WTC11 (cell line): ENCODE measurements at regions not wholly inside any gene's neighbourhood (a gene's known extent, or its start where the extent isn't known, plus 50 kb on each side); places are given as distances from the start of the nearest gene placed in this dataset.

ENCODE experiments used
- ATAC-seq: fragments of 200-7000 bp; cut with Tn5 transposase; 2 replicates; pipeline ENCODE4 v1.10.0; 2021; ENCODE audit warnings: mild to moderate bottlenecking, moderate library complexity
- CTCF ChIA-PET: fragments of 300-600 bp; sonication (Branson Sonifier 250); formaldehyde crosslinking; loops from one replicate; lab custom pipeline; 2021; ENCODE audit warnings: antibody characterized with exemption; lab: Charles Lee
- POLR2A ChIA-PET: fragments of 350-600 bp; sonication (Branson Sonifier 250); formaldehyde crosslinking; loops from one replicate; lab custom pipeline; 2021; ENCODE audit warnings: antibody characterized with exemption; lab: Charles Lee
- DNase-seq: peaks from one replicate; pipeline ENCODE4 v3.0.0; 2021; ENCODE audit warnings: low spot score
- H3K27ac Mint-ChIP-seq: 2 replicates; pipeline ENCODE4 v1.8.0; 2021; ENCODE audit warnings: mixed read lengths
- H3K27me3 Mint-ChIP-seq: 2 replicates; pipeline ENCODE4 v1.8.0; 2021; ENCODE audit warnings: low read depth, mild to moderate bottlenecking, moderate library complexity, mixed read lengths
- H3K36me3 Mint-ChIP-seq: 2 replicates; pipeline ENCODE4 v1.8.0; 2021; ENCODE audit warnings: mixed read lengths
- H3K4me1 Mint-ChIP-seq: 2 replicates; pipeline ENCODE4 v1.8.0; 2022; ENCODE audit warnings: mixed read lengths
- H3K4me3 Mint-ChIP-seq: 2 replicates; pipeline ENCODE4 v1.8.0; 2021; ENCODE audit warnings: mild to moderate bottlenecking, moderate library complexity, mixed read lengths
- H3K9me3 Mint-ChIP-seq: 2 replicates; pipeline ENCODE4 v1.8.0; 2021; ENCODE audit warnings: mixed read lengths
- CBFB ChIP-seq: sonication (generic); formaldehyde crosslinking; IDR thresholded peaks from 2 replicates; pipeline ENCODE4 v1.8.1; 2022; ENCODE audit warnings: mild to moderate bottlenecking, low read depth, missing genetic modification reagents
- CREM ChIP-seq: sonication (generic); formaldehyde crosslinking; IDR thresholded peaks from 2 replicates; pipeline ENCODE4 v1.8.1; 2022; ENCODE audit warnings: mild to moderate bottlenecking, missing genetic modification reagents, moderate library complexity
- FOXK1 ChIP-seq: sonication (generic); formaldehyde crosslinking; IDR thresholded peaks from 2 replicates; pipeline ENCODE4 v1.8.0; 2022; ENCODE audit warnings: mild to moderate bottlenecking, moderate library complexity, missing genetic modification reagents
- FOXP1 ChIP-seq: sonication (generic); formaldehyde crosslinking; IDR thresholded peaks from 2 replicates; pipeline ENCODE4 v1.8.0; 2022; ENCODE audit warnings: missing genetic modification reagents, mild to moderate bottlenecking, moderate library complexity, borderline replicate concordance
- FOXP4 ChIP-seq: sonication (generic); formaldehyde crosslinking; IDR thresholded peaks from 2 replicates; pipeline ENCODE4 v1.8.0; 2022; ENCODE audit warnings: mild to moderate bottlenecking, missing genetic modification reagents
- IRF1 ChIP-seq: sonication (generic); formaldehyde crosslinking; IDR thresholded peaks from 2 replicates; pipeline ENCODE4 v1.8.0; 2023; ENCODE audit warnings: missing genetic modification reagents
- MXD4 ChIP-seq: fragments of 250-450 bp; sonication (Bioruptor Pico); IDR thresholded peaks from 2 replicates; pipeline ENCODE4 v1.8.0; 2021; ENCODE audit warnings: mild to moderate bottlenecking, moderate library complexity, borderline replicate concordance
- NFYB ChIP-seq: sonication (generic); formaldehyde crosslinking; conservative IDR thresholded peaks from 2 replicates; pipeline ENCODE4 v1.8.0; 2022; ENCODE audit warnings: low read depth, missing genetic modification reagents
- USF2 ChIP-seq: sonication (generic); formaldehyde crosslinking; IDR thresholded peaks from 2 replicates; pipeline ENCODE4 v1.8.1; 2023; ENCODE audit warnings: mild to moderate bottlenecking, missing genetic modification reagents, moderate library complexity
- ZNF232 ChIP-seq: sonication (generic); formaldehyde crosslinking; IDR thresholded peaks from 2 replicates; pipeline ENCODE4 v1.8.0; 2022; ENCODE audit warnings: mild to moderate bottlenecking, missing genetic modification reagents
- ZNF281 ChIP-seq: sonication (generic); formaldehyde crosslinking; IDR thresholded peaks from 2 replicates; pipeline ENCODE4 v1.8.0; 2023; ENCODE audit warnings: mild to moderate bottlenecking, missing genetic modification reagents
- ZNF532 ChIP-seq: fragments of 250-450 bp; sonication (Bioruptor Pico); IDR thresholded peaks from 2 replicates; pipeline ENCODE4 v1.9.0; 2021; ENCODE audit warnings: mild to moderate bottlenecking, borderline replicate concordance
- TF ChIP-seq, protein P1 (sequence below): sonication (generic); formaldehyde crosslinking; IDR thresholded peaks from 2 replicates; pipeline ENCODE4 v1.8.0; 2022; ENCODE audit warnings: missing genetic modification reagents
- TF ChIP-seq, protein P2 (sequence below): sonication (generic); formaldehyde crosslinking; conservative IDR thresholded peaks from 2 replicates; pipeline ENCODE4 v1.8.1; 2023; ENCODE audit warnings: mild to moderate bottlenecking, low read depth, missing genetic modification reagents, moderate library complexity
- TF ChIP-seq, protein P3 (sequence below): sonication (generic); formaldehyde crosslinking; IDR thresholded peaks from 2 replicates; pipeline ENCODE4 v1.8.0; 2022; ENCODE audit warnings: mild to moderate bottlenecking, missing genetic modification reagents

- TF ChIP-seq FOXP4, result no peak
- TF ChIP-seq, protein P1, sequence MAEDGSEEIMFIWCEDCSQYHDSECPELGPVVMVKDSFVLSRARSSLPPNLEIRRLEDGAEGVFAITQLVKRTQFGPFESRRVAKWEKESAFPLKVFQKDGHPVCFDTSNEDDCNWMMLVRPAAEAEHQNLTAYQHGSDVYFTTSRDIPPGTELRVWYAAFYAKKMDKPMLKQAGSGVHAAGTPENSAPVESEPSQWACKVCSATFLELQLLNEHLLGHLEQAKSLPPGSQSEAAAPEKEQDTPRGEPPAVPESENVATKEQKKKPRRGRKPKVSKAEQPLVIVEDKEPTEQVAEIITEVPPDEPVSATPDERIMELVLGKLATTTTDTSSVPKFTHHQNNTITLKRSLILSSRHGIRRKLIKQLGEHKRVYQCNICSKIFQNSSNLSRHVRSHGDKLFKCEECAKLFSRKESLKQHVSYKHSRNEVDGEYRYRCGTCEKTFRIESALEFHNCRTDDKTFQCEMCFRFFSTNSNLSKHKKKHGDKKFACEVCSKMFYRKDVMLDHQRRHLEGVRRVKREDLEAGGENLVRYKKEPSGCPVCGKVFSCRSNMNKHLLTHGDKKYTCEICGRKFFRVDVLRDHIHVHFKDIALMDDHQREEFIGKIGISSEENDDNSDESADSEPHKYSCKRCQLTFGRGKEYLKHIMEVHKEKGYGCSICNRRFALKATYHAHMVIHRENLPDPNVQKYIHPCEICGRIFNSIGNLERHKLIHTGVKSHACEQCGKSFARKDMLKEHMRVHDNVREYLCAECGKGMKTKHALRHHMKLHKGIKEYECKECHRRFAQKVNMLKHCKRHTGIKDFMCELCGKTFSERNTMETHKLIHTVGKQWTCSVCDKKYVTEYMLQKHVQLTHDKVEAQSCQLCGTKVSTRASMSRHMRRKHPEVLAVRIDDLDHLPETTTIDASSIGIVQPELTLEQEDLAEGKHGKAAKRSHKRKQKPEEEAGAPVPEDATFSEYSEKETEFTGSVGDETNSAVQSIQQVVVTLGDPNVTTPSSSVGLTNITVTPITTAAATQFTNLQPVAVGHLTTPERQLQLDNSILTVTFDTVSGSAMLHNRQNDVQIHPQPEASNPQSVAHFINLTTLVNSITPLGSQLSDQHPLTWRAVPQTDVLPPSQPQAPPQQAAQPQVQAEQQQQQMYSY (CRISPR knock-in tag), result no peak
- TF ChIP-seq NFYB (CRISPR knock-in tag), result no peak
- no peak for TF ChIP-seq MXD4 (CRISPR knock-in tag)
- TF ChIP-seq ZNF281 (CRISPR knock-in tag), result no peak
- TF ChIP-seq CREM (CRISPR knock-in tag), result no peak
- TF ChIP-seq FOXK1 (CRISPR knock-in tag), result no peak
These were observed 170.5 kb upstream of the FGGY start (continued) for GRCh38 chr1:59126366-59126765.

- Mint-ChIP-seq H3K27me3 (no peaks in the 10 kb centered on the region), H3K4me1 (peaks cover 27% of the 10 kb centered on the region), H3K9me3 (peaks cover 25% of the 10 kb centered on the region), H3K4me3 (no peak overlapping the region), H3K36me3 (peaks cover 8% of the 10 kb centered on the region), H3K27ac (no peak overlapping the region)
- ChIA-PET POLR2A (interaction anchor here (0.5 kb wide), 1 partner anchor 17 kb away, joined by 4 read pairs; no protein-coding TSS in a partner anchor), CTCF (no interaction called here)
- ATAC-seq (no peak), DNase-seq (no peak)
- TF ChIP-seq IRF1 (CRISPR knock-in tag), result no peak
- TF ChIP-seq ZNF232, result no peak
- no peak for TF ChIP-seq CBFB (CRISPR knock-in tag)
- TF ChIP-seq ZNF532 (CRISPR knock-in tag), result no peak
- TF ChIP-seq, protein P2, sequence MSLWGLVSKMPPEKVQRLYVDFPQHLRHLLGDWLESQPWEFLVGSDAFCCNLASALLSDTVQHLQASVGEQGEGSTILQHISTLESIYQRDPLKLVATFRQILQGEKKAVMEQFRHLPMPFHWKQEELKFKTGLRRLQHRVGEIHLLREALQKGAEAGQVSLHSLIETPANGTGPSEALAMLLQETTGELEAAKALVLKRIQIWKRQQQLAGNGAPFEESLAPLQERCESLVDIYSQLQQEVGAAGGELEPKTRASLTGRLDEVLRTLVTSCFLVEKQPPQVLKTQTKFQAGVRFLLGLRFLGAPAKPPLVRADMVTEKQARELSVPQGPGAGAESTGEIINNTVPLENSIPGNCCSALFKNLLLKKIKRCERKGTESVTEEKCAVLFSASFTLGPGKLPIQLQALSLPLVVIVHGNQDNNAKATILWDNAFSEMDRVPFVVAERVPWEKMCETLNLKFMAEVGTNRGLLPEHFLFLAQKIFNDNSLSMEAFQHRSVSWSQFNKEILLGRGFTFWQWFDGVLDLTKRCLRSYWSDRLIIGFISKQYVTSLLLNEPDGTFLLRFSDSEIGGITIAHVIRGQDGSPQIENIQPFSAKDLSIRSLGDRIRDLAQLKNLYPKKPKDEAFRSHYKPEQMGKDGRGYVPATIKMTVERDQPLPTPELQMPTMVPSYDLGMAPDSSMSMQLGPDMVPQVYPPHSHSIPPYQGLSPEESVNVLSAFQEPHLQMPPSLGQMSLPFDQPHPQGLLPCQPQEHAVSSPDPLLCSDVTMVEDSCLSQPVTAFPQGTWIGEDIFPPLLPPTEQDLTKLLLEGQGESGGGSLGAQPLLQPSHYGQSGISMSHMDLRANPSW, result no peak
- TF ChIP-seq, protein P3, sequence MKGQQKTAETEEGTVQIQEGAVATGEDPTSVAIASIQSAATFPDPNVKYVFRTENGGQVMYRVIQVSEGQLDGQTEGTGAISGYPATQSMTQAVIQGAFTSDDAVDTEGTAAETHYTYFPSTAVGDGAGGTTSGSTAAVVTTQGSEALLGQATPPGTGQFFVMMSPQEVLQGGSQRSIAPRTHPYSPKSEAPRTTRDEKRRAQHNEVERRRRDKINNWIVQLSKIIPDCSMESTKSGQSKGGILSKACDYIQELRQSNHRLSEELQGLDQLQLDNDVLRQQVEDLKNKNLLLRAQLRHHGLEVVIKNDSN, result 0 out of 2 replicates have a peak, but pooled peaks have one; percentile 26
- TF ChIP-seq USF2 (CRISPR knock-in tag), result 0 out of 2 replicates have a peak, but pooled peaks have one; percentile 21
- TF ChIP-seq FOXP1 (CRISPR knock-in tag), result no peak
These were observed 168.6 kb upstream of the FGGY start for GRCh38 chr1:59128239-59128736.
